SU-DHL-6 (cell line): ENCODE measurements at regions not wholly inside any gene's neighbourhood (a gene's known extent, or its start where the extent isn't known, plus 50 kb on each side); places are given as distances from the start of the nearest gene placed in this dataset.
"Not testable (repeated sequence)": the region's sequence is repeated elsewhere in the genome, so short reads cannot be mapped to it uniquely, and the experiment has no call there.

ENCODE experiments used
- H2AFZ ChIP-seq: fragments of 200-600 bp; sonication (generic); 2 replicates; pipeline ENCODE4 v1.6.1; 2014; ENCODE audit warnings: low read depth, mild to moderate bottlenecking, moderate library complexity, mixed read lengths, antibody characterized with exemption, low read length; ENCODE audit not compliant: severe bottlenecking
- H3F3A ChIP-seq: fragments of 200-600 bp; shearing (Covaris generic); 2 replicates; pipeline ENCODE4 v1.6.0; 2016; ENCODE audit warnings: antibody characterized with exemption, mild to moderate bottlenecking; ENCODE audit not compliant: insufficient read depth
- H3K27ac ChIP-seq: fragments of 200-600 bp; sonication (generic); 2 replicates; pipeline ENCODE4 v1.5.1; 2016; ENCODE audit warnings: low read depth, mild to moderate bottlenecking, low read length, moderate library complexity, mixed read lengths
- H3K27me3 ChIP-seq: fragments of 200-600 bp; sonication (generic), shearing (Covaris generic); 2 replicates; pipeline ENCODE4 v1.6.0; 2014; ENCODE audit warnings: mild to moderate bottlenecking, low read length
- H3K36me3 ChIP-seq: fragments of 200-600 bp; sonication (generic); 2 replicates; pipeline ENCODE4 v1.6.1; 2014; ENCODE audit warnings: mild to moderate bottlenecking, low read length, mixed read lengths
- H3K4me2 ChIP-seq: fragments of 300-600, 200-600 bp; shearing (Covaris generic), sonication (generic); 2 replicates; pipeline ENCODE4 v1.6.0; 2014; ENCODE audit warnings: low read length, low read depth, mild to moderate bottlenecking; ENCODE audit not compliant: poor library complexity, severe bottlenecking
- H3K4me3 ChIP-seq: fragments of 200-600 bp; sonication (generic); 2 replicates; pipeline ENCODE4 v1.5.1; 2014; ENCODE audit warnings: antibody characterized with exemption, low read length, mild to moderate bottlenecking, mixed read lengths; ENCODE audit not compliant: insufficient read depth, poor library complexity, severe bottlenecking
- H3K79me2 ChIP-seq: fragments of 200-600 bp; sonication (generic); 2 replicates; pipeline ENCODE4 v1.6.1; 2014; ENCODE audit warnings: mild to moderate bottlenecking, low read length, moderate library complexity; ENCODE audit not compliant: insufficient read depth
- H3K9ac ChIP-seq: fragments of 200-600 bp; sonication (generic); 2 replicates; pipeline ENCODE4 v1.7.0; 2014; ENCODE audit warnings: mild to moderate bottlenecking, low read length
- H3K9me2 ChIP-seq: fragments of 200-600 bp; sonication (generic); replicated peaks from 2 replicates; pipeline ENCODE4 v1.6.1; 2014; ENCODE audit warnings: low read length; ENCODE audit not compliant: insufficient read depth
- H3K9me3 ChIP-seq: fragments of 200-600 bp; sonication (generic); 2 replicates; pipeline ENCODE4 v1.6.1; 2014; ENCODE audit warnings: low read length, mixed read lengths; ENCODE audit not compliant: insufficient read depth
- H4K20me1 ChIP-seq: fragments of 200-600 bp; sonication (generic); 2 replicates; pipeline ENCODE4 v1.6.1; 2014; ENCODE audit warnings: low read depth, mild to moderate bottlenecking, antibody characterized with exemption, low read length, moderate library complexity, mixed read lengths
- EZH2phosphoT487 ChIP-seq: fragments of 200-600 bp; sonication (generic), shearing (Covaris generic); conservative IDR thresholded peaks from 2 replicates; pipeline ENCODE4 v1.6.1; 2018; ENCODE audit warnings: mild to moderate bottlenecking, antibody characterized with exemption, low read length, moderate library complexity, mixed read lengths
- TF ChIP-seq, protein P1 (sequence below): fragments of 200-600 bp; sonication (generic); IDR thresholded peaks from one replicate; pipeline ENCODE4 v1.5.1; 2017; ENCODE audit warnings: antibody characterized with exemption, mild to moderate bottlenecking, low read length, moderate library complexity; ENCODE audit not compliant: insufficient read depth, poor library complexity, severe bottlenecking

DNA sequence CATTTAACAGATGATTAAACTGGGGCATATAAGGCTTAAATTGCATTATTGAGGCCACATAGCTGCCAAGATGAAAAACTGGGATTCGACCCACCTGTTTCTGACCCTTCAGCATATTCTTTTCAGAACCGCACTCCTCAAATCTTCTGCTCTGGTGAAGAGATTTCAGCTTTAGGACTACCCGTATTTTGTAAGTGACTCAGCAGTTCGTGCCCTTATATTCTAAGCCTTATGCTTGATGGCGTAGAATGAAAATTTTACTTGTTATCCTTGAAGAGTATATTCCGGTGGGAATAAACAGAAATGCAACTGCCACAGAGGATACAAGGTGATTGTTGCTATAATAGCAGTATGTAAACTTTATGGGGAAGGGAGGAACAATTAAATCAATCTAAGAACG, 657.1 kb downstream of the DOK5 start:
- Histone ChIP-seq H3K79me2 (no peaks in the 10 kb centered on the region), H3K36me3 (no peaks in the 10 kb centered on the region), H3K9me3 (no peaks in the 10 kb centered on the region), H3K27ac (no peak overlapping the region), H3K4me3 (no peak overlapping the region), H4K20me1 (no peaks in the 10 kb centered on the region), H3K4me2 (no peak overlapping the region), H2AFZ (no peak overlapping the region), H3K9ac (no peak overlapping the region), H3K9me2 (no peaks in the 10 kb centered on the region), H3K27me3 (no peaks in the 10 kb centered on the region), H3F3A (no peaks in the 10 kb centered on the region)
- TF ChIP-seq, protein P1, sequence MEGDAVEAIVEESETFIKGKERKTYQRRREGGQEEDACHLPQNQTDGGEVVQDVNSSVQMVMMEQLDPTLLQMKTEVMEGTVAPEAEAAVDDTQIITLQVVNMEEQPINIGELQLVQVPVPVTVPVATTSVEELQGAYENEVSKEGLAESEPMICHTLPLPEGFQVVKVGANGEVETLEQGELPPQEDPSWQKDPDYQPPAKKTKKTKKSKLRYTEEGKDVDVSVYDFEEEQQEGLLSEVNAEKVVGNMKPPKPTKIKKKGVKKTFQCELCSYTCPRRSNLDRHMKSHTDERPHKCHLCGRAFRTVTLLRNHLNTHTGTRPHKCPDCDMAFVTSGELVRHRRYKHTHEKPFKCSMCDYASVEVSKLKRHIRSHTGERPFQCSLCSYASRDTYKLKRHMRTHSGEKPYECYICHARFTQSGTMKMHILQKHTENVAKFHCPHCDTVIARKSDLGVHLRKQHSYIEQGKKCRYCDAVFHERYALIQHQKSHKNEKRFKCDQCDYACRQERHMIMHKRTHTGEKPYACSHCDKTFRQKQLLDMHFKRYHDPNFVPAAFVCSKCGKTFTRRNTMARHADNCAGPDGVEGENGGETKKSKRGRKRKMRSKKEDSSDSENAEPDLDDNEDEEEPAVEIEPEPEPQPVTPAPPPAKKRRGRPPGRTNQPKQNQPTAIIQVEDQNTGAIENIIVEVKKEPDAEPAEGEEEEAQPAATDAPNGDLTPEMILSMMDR = no peak
- TF ChIP-seq EZH2phosphoT487 = no peak

DNA sequence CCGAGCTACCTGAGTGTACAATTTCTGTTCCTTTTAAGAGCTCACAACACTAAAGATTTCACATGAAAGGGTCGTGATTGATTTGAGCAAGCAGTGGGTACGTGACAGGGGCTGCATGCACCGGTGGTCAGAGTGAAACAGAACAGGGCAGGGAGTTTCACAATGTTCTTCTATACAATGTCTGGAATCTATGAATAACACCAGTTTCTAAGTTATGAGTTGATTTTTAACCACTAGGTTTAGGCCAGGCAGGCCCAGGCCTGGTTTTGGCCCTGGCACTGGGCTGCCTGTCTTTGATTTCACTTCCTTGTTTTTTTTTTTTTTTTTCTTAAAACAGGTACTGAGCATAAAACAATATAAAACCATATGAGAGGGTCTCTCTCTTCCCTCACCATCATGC, 642.2 kb downstream of the DOK5 start:
- Histone ChIP-seq H3K4me2 (peak overlapping the region; percentile 1), H3K27ac (peak overlapping the region; percentile 65)
- H3K36me3 ChIP-seq, H2AFZ ChIP-seq, H3F3A ChIP-seq, H4K20me1 ChIP-seq, H3K27me3 ChIP-seq, H3K9me2 ChIP-seq, H3K9ac ChIP-seq, H3K9me3 ChIP-seq, H3K4me3 ChIP-seq, H3K79me2 ChIP-seq: not testable (repeated sequence)

DNA sequence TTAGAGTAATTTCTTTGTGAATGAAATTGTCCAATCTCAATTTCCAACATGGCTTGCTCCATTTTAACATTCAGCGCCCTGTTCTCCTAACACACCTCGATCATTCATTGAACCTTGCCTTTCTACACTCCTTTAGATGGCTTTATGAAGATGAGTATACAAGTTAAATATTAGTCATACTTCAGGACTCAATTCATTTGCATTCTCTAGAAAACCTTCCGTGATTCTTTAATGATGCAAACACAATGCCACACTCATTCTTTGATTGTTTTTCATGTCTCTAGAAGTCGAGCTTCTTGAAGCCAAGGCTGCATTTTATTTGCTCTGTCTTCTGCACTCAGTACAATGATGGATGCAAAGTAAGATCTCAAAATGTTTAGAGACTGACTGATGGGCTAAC, 641.2 kb downstream of the DOK5 start:
- no peaks in the 10 kb centered on the region for H3K36me3 ChIP-seq
- H3K27me3 ChIP-seq = no peaks in the 10 kb centered on the region
- H3K9me3 ChIP-seq = no peaks in the 10 kb centered on the region
- no peak overlapping the region for H3K4me3 ChIP-seq
- no peak for TF ChIP-seq EZH2phosphoT487
- TF ChIP-seq, protein P1 = no peak
- H3K4me2 ChIP-seq = no peak overlapping the region
- H3F3A ChIP-seq = no peaks in the 10 kb centered on the region
- peak overlapping the region; percentile 65 for H3K27ac ChIP-seq
- no peaks in the 10 kb centered on the region for H3K79me2 ChIP-seq
- no peak overlapping the region for H3K9ac ChIP-seq
- H2AFZ ChIP-seq = no peak overlapping the region
- no peaks in the 10 kb centered on the region for H4K20me1 ChIP-seq
- H3K9me2 ChIP-seq = no peaks in the 10 kb centered on the region

DNA sequence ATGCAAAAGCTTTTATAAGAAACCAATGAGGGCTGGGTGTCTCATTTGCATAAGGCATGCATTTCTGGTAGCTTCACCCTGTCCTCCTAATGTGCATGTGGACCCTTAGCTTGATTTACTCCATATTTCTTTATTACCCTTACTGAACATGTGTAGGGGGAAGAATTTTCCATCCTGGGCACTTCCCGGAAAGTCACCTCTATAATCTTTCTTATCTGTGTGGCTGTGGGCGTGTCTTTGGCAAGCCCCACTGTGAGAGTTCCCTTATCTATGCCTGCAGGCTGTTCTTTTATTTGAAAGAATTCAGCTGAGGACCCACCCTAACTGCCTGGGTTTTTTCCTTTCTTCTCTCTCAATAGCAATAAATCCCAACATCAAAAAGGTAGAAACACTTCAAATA, 627.8 kb downstream of the DOK5 start:
- Histone ChIP-seq H3K27me3 (no peaks in the 10 kb centered on the region), H3F3A (no peaks in the 10 kb centered on the region), H3K4me2 (no peak overlapping the region), H3K79me2 (no peaks in the 10 kb centered on the region), H3K9me3 (no peaks in the 10 kb centered on the region), H4K20me1 (no peaks in the 10 kb centered on the region), H3K27ac (no peak overlapping the region), H3K36me3 (no peaks in the 10 kb centered on the region), H2AFZ (no peak overlapping the region), H3K9ac (no peak overlapping the region), H3K4me3 (no peak overlapping the region), H3K9me2 (no peaks in the 10 kb centered on the region)
- TF ChIP-seq EZH2phosphoT487 = no peak
- TF ChIP-seq, protein P1 = no peak
